ENCODE measurements at regions not wholly inside any gene's neighbourhood (a gene's known extent, or its start where the extent isn't known, plus 50 kb on each side); places are given as distances from the start of the nearest gene placed in this dataset.

DNA sequence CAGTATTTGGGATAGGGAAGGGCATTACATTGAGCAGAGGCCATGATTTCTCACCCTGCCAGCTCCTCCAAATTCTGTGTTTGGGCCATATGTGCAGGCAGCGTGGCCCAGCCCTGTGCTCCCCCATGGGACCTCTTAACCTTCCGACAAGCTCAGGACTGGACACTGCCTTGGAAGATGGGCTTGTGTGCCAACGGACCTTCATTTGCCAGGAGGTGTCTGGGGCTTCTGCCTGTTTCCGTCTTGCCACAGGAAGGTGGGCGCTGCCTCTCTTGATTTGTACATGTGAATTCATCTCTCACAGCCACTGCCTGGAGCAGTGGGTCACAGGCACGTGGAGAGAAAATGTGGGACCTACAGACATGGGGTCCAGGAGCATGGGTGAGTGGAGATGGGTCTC lies 272.6 kb downstream of the CCSER2 start:
- no peak for TF ChIP-seq POLR2A (IDR thresholded peaks at IDR 0.05)
- no peak for TF ChIP-seq CTCF (IDR thresholded peaks at IDR 0.05)
